GM12891 (cell line): ENCODE measurements at regions not wholly inside any gene's neighbourhood (a gene's known extent, or its start where the extent isn't known, plus 50 kb on each side); places are given as distances from the start of the nearest gene placed in this dataset.

Source experiments
- DNase-seq: peaks from one replicate; pipeline ENCODE4 v3.0.0; 2011; ENCODE audit warnings: low spot score; ENCODE audit not compliant: insufficient read length
- FAIRE-seq: peaks from 2 replicates; lab custom pipeline; 2011; peaks lifted over from hg19 to GRCh38; lab: Jason Lieb, UNC
- PAX5 ChIP-seq: IDR thresholded peaks from 2 replicates; pipeline ENCODE4 v1.6.1; 2011; ENCODE audit warnings: low read length, moderate library complexity, mild to moderate bottlenecking; ENCODE audit not compliant: insufficient read depth, severe bottlenecking
- POLR2A ChIP-seq: IDR thresholded peaks from 2 replicates; pipeline ENCODE4 v1.6.1; 2011; ENCODE audit warnings: low read depth, low read length, control low read depth
- POLR2AphosphoS5 ChIP-seq: IDR thresholded peaks from 2 replicates; pipeline ENCODE4 v1.6.1; 2011; ENCODE audit warnings: low read depth, low read length, control low read depth
- POU2F2 ChIP-seq: IDR thresholded peaks from 2 replicates; pipeline ENCODE4 v1.6.1; 2011; ENCODE audit warnings: low read depth, mild to moderate bottlenecking, control low read depth, low read length, moderate library complexity
- SPI1 ChIP-seq: IDR thresholded peaks from 2 replicates; pipeline ENCODE4 v1.6.1; 2011; ENCODE audit warnings: low read depth, low read length, control low read depth
- TAF1 ChIP-seq: IDR thresholded peaks from 2 replicates; pipeline ENCODE4 v1.6.1; 2011; ENCODE audit warnings: low read depth, low read length, control low read depth

DNA sequence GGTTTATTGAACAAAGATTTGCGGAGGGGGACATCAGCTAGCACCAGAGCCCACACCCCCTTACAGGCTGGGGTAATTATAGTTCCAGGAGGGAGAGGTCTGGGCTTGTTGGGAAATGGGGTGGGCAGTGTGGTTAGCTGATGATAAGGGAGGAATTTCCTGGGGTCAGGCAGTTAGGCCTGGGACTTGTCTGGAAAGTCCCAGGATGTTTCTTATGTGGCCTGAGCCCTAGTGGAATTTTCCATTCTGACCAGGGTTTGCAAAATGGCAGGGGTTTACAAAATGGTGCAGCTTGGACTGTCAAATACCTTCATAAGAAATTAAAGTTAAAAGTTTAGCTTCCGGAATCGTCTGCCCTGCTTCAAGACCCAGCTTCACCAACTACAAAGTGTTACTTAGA lies 199.1 kb downstream of the FBXO15 start:
- TF ChIP-seq SPI1 (no peak), PAX5 (no peak), POLR2AphosphoS5 (no peak), TAF1 (no peak), POLR2A (no peak), POU2F2 (no peak)
- DNase-seq (no peak), FAIRE-seq (no peak)

DNA sequence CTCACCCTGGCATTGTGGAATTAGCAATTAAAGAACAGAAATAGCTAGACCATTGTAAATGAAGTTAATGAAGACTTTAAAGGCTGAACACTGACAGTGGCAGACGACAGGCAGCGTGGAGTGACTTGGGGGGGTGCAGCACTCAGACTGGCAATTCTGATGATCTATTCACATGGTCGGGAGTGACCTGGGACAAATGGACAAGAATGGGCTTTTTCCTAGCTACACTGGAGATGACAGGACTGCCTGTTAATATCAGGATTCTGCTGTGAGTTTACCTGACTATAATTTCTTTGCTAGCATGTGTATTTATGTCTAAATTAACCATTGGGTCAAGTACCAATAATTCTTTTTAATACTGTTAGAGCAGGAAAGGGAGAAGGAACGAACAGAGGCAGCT lies 199.6 kb downstream of the FBXO15 start:
- no peak for DNase-seq
- TF ChIP-seq SPI1 (no peak), POU2F2 (no peak), PAX5 (no peak)
- no peak for FAIRE-seq

- no peak for TF ChIP-seq TAF1
- TF ChIP-seq SPI1 = no peak
- no peak for TF ChIP-seq POLR2AphosphoS5
- TF ChIP-seq POU2F2 = no peak
- TF ChIP-seq PAX5 = no peak
- TF ChIP-seq POLR2A = no peak
- DNase-seq (no peak), FAIRE-seq (no peak)
These were observed 200.3 kb downstream of the FBXO15 start for GRCh38 chr18:73947180-73947921.

GRCh38 chr18:73945130-73945792 lies 202.4 kb downstream of the FBXO15 start:
- FAIRE-seq (no peak), DNase-seq (no peak)
- no peak for TF ChIP-seq PAX5
- TF ChIP-seq TAF1 = no peak
- no peak for TF ChIP-seq POLR2AphosphoS5
- no peak for TF ChIP-seq SPI1
- no peak for TF ChIP-seq POLR2A
- no peak for TF ChIP-seq POU2F2

GRCh38 chr18:73944715-73945114 lies 202.9 kb downstream of the FBXO15 start:
- no peak for FAIRE-seq
- DNase-seq = no peak
- TF ChIP-seq SPI1 (no peak), PAX5 (no peak), POU2F2 (no peak), POLR2AphosphoS5 (no peak), TAF1 (no peak), POLR2A (no peak)

DNA sequence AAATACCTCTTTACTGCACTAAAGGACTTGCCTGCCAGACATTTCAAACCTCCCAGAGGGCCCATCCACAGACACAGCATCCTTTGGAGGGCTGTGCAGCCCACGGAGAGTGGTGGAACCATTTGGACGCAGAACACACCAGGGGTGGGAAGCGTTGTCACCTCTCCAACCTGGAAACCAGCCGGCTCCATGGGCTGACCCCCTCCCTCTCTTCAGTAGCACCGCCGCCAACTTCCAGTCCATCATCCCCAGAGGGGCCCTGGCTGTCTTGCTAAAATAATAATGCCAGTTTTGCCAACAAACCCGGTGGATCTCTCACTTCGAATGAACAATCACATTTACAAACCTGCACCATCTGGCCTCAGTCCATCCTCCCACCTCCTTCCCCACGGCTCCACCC lies 203.9 kb downstream of the FBXO15 start:
- DNase-seq = no peak
- TF ChIP-seq SPI1 (no peak), POU2F2 (no peak), POLR2AphosphoS5 (no peak), PAX5 (no peak), POLR2A (no peak), TAF1 (no peak)

DNA sequence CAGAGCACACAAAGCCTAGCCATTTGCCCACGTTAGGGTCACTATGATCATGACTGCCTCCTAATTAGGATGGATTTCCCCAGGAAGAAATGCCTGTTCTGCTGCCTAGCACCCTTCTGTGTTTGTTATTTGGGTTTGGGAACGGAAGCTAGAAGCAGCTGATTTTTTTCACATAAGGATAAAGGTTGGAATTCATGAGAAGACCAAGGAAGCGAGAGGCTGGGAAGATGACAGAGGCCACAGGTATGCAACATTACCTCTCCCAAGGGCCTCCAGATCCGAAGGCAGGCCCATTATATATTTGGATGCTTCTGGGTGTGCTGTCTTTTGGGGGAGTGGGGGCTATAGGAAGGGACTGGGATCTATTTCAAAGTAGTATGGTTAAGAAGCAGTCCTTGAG lies 204.7 kb downstream of the FBXO15 start:
- FAIRE-seq = no peak
- TF ChIP-seq POLR2A = no peak
- TF ChIP-seq TAF1 = no peak
- TF ChIP-seq POU2F2 = no peak
- no peak for DNase-seq

More for the DNA sequence above, 203.9 kb downstream of the FBXO15 start:
- FAIRE-seq = no peak

DNA sequence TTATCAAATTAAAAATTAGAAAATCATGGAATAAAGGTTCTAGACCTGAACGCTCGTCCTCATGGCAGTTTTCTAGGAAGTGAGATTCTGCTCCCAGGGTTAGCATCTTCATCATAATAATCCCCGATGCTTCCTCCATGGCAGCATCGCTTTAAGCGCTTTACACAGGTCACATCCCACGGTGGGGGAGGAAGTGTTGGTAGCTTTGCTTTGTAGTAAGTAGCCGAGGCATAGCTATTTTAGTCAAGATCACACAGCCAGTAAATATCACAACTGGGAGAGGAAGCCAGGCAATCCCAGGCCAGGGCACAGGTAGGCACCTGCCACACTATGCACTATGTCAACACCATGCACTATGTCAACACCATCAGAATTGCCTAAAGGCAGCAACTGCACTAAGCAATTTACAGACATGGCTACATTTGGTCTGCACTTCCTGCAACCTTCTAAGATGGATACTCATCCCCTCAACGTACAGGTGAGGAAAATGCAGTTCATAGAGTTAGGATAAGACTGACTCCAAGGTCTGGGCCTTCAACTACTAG lies 205.5 kb downstream of the FBXO15 start:
- no peak for DNase-seq
- no peak for FAIRE-seq
- TF ChIP-seq PAX5 (no peak), POLR2AphosphoS5 (no peak), TAF1 (no peak), POU2F2 (no peak), SPI1 (no peak), POLR2A (no peak)

- TF ChIP-seq POU2F2 = no peak
- TF ChIP-seq PAX5 = no peak
- TF ChIP-seq POLR2A = no peak
- TF ChIP-seq TAF1 = no peak
- no peak for TF ChIP-seq SPI1
- no peak for TF ChIP-seq POLR2AphosphoS5
- no peak for DNase-seq
- no peak for FAIRE-seq
These were observed 206.9 kb downstream of the FBXO15 start for GRCh38 chr18:73940721-73941120.
